ENCODE measurements at regions not wholly inside any gene's neighbourhood (a gene's known extent, or its start where the extent isn't known, plus 50 kb on each side); places are given as distances from the start of the nearest gene placed in this dataset.

GRCh38 chr2:149899390-149899789 is 311.8 kb upstream of the MMADHC start:
- CTCF ChIA-PET = no interaction called here
- Histone ChIP-seq H3K4me3 (ENCODE audit: low read depth in 2 of 2, low read length in 2 of 2) (no peak overlapping the region), H3K27me3 (ENCODE audit: control insufficient read depth, insufficient read depth, low read length) (no peaks in the 10 kb centered on the region), H3K4me1 (ENCODE audit: control insufficient read depth, insufficient read depth, low read length) (no peaks in the 10 kb centered on the region), H3K9me3 (ENCODE audit: control insufficient read depth, insufficient read depth, low read depth, low read length) (no peaks in the 10 kb centered on the region), H3K27ac (ENCODE audit: low read length) (no peak overlapping the region), H3K36me3 (ENCODE audit: control insufficient read depth, insufficient read depth, low read length) (no peaks in the 10 kb centered on the region)
- in situ Hi-C loops (cut with HindIII; ENCODE audit: low pct_unique_long_range_greater_than_20kb, low sequenced_read_pairs) (no loop called here), intact Hi-C loops (cut with micrococcal nuclease; ENCODE audit: unreplicated experiment) (no loop called here)
- POLR2A ChIA-PET = no interaction called here
- BruUV-seq (replicated peaks) = no TSS peak
- ATAC-seq (no peak), DNase-seq (ENCODE audit: low read depth, low spot score) (no peak)
- TF ChIP-seq CTCF (IDR thresholded peaks at IDR 0.05) (no peak), REST (IDR thresholded peaks at IDR 0.05; ENCODE audit: insufficient read depth in 1 of 2, low read depth in 2 of 2, low read length in 1 of 2) (no peak), TCF7L2 (IDR thresholded peaks at IDR 0.05; ENCODE audit: low read depth, low read length) (no peak), POLR2AphosphoS5 (IDR thresholded peaks at IDR 0.05; ENCODE audit: low read depth, low read length) (no peak), SIN3A (IDR thresholded peaks at IDR 0.05; ENCODE audit: borderline replicate concordance, insufficient read depth, low read depth, low read length) (no peak)

- DNase-seq (ENCODE audit: low read depth, low spot score) (no peak), ATAC-seq (no peak)
- Histone ChIP-seq H3K4me3 (ENCODE audit: low read depth in 2 of 2, low read length in 2 of 2) (no peak overlapping the region), H3K27ac (ENCODE audit: low read length) (no peak overlapping the region), H3K4me1 (ENCODE audit: control insufficient read depth, insufficient read depth, low read length) (no peaks in the 10 kb centered on the region), H3K9me3 (ENCODE audit: control insufficient read depth, insufficient read depth, low read depth, low read length) (no peaks in the 10 kb centered on the region), H3K36me3 (ENCODE audit: control insufficient read depth, insufficient read depth, low read length) (no peaks in the 10 kb centered on the region), H3K27me3 (ENCODE audit: control insufficient read depth, insufficient read depth, low read length) (no peaks in the 10 kb centered on the region)
- in situ Hi-C loops (cut with HindIII; ENCODE audit: low pct_unique_long_range_greater_than_20kb, low sequenced_read_pairs) = no loop called here
- intact Hi-C loops (cut with micrococcal nuclease; ENCODE audit: unreplicated experiment) = no loop called here
- ChIA-PET CTCF (no interaction called here), POLR2A (no interaction called here)
- no TSS peak for BruUV-seq (replicated peaks)
- TF ChIP-seq SIN3A (IDR thresholded peaks at IDR 0.05; ENCODE audit: borderline replicate concordance, insufficient read depth, low read depth, low read length) (no peak), REST (IDR thresholded peaks at IDR 0.05; ENCODE audit: insufficient read depth in 1 of 2, low read depth in 2 of 2, low read length in 1 of 2) (no peak), CTCF (IDR thresholded peaks at IDR 0.05) (no peak), POLR2AphosphoS5 (IDR thresholded peaks at IDR 0.05; ENCODE audit: low read depth, low read length) (no peak), TCF7L2 (IDR thresholded peaks at IDR 0.05; ENCODE audit: low read depth, low read length) (no peak)
Measured at GRCh38 chr2:149894760-149895159, 307.2 kb upstream of the MMADHC start.
